ENCODE measurements at regions not wholly inside any gene's neighbourhood (a gene's known extent, or its start where the extent isn't known, plus 50 kb on each side); places are given as distances from the start of the nearest gene placed in this dataset.

GRCh38 chr4:11910812-11911211 lies 482.1 kb upstream of the HS3ST1 start:
- DNase-seq (ENCODE audit: insufficient read length, low spot score) (no peak), FAIRE-seq (no peak)
- TF ChIP-seq CTCF (IDR thresholded peaks at IDR 0.05; ENCODE audit: insufficient read depth, missing control alignments) = no peak

- FAIRE-seq = no peak
- no peak for TF ChIP-seq CTCF (IDR thresholded peaks at IDR 0.05; ENCODE audit: insufficient read depth, missing control alignments)
- no peak for DNase-seq (ENCODE audit: insufficient read length, low spot score)
These were observed 480.0 kb upstream of the HS3ST1 start for GRCh38 chr4:11908712-11909111.

GRCh38 chr4:11908205-11908604 lies 479.5 kb upstream of the HS3ST1 start:
- no peak for DNase-seq (ENCODE audit: insufficient read length, low spot score)
- no peak for FAIRE-seq
- TF ChIP-seq CTCF (IDR thresholded peaks at IDR 0.05; ENCODE audit: insufficient read depth, missing control alignments) = no peak

- FAIRE-seq (no peak), DNase-seq (ENCODE audit: insufficient read length, low spot score) (no peak)
- no peak for TF ChIP-seq CTCF (IDR thresholded peaks at IDR 0.05; ENCODE audit: insufficient read depth, missing control alignments)
These were observed 476.4 kb upstream of the HS3ST1 start for GRCh38 chr4:11904846-11905739.

GRCh38 chr4:11904117-11904535 lies 475.4 kb upstream of the HS3ST1 start:
- no peak for DNase-seq (ENCODE audit: insufficient read length, low spot score)
- no peak for FAIRE-seq
- TF ChIP-seq CTCF (IDR thresholded peaks at IDR 0.05; ENCODE audit: insufficient read depth, missing control alignments) = no peak

GRCh38 chr4:11901089-11901488 lies 472.4 kb upstream of the HS3ST1 start:
- TF ChIP-seq CTCF (IDR thresholded peaks at IDR 0.05; ENCODE audit: insufficient read depth, missing control alignments) = no peak
- no peak for FAIRE-seq
- DNase-seq (ENCODE audit: insufficient read length, low spot score) = no peak

GRCh38 chr4:11900359-11900758 lies 471.7 kb upstream of the HS3ST1 start:
- DNase-seq (ENCODE audit: insufficient read length, low spot score) = no peak
- no peak for TF ChIP-seq CTCF (IDR thresholded peaks at IDR 0.05; ENCODE audit: insufficient read depth, missing control alignments)
- FAIRE-seq = no peak

Measured in D721Med (cell line).